HG03342 (cell line): ENCODE measurements at regions not wholly inside any gene's neighbourhood (a gene's known extent, or its start where the extent isn't known, plus 50 kb on each side); places are given as distances from the start of the nearest gene placed in this dataset.
"Not testable (repeated sequence)": the region's sequence is repeated elsewhere in the genome, so short reads cannot be mapped to it uniquely, and the experiment has no call there.

Source experiments
- ATAC-seq: cut with Tn5 transposase; IDR thresholded peaks from one replicate; pipeline ENCODE4 v1.9.1; 2021; ENCODE audit warnings: mild to moderate bottlenecking, moderate library complexity; ENCODE audit not compliant: unreplicated experiment

DNA sequence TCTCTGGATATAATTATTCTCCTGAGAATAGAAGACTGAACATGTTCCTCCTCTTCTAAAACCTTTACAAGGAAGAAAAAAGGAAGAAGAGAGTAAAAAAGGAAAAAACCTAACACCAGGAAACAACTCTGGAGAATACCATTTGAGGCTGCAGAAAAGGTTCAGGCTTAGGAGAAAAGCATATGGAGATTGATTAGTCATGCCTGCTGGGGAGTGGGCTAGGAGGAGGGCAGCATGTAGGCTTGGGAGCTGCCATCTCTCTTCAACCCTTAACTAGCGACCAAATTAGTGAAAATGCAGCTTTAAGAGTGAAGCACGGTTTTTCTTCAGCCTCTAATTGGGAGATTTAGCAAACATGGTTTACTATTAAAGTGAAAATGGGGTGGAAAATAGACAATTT is 273.0 kb upstream of the CRY1 start:
- ATAC-seq, result no peak

DNA sequence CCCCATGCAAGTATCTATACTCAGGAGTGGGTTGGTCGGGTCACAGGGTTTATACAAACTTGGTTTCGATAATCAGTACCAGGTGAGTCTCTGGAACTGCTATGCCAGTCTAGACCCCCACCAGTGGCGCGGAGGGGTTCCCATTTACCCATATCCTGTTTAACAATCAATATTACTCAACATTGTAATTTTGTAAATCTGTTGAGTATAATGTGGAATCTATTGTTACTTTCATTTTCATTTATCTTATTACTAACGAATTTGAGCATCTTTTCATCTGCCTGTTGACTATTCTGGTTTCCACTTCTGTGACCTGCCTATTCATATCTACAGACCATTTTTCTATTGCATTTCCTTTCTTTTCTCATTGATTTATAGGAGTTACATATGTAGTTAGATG is 275.2 kb upstream of the CRY1 start:
- ATAC-seq, result no peak

DNA sequence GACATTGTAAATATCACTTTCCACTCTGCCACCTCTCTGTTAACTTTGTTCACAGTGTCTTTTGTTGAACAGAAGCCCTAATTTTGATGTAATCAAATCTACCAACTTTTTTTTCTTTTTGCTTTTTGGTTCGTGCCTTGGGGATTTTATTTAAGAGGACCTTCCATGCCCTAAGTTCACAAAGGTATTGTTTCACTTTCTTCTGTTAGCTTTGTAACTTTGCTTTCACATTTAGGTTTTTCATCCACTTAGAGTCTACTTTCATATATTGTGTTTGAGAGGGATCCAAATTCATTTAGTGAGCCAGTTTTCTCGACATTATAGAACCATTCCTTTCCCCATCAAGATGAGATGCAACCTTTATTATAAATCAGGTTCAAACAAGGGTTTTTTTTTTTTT is 275.7 kb upstream of the CRY1 start:
- no peak for ATAC-seq

DNA sequence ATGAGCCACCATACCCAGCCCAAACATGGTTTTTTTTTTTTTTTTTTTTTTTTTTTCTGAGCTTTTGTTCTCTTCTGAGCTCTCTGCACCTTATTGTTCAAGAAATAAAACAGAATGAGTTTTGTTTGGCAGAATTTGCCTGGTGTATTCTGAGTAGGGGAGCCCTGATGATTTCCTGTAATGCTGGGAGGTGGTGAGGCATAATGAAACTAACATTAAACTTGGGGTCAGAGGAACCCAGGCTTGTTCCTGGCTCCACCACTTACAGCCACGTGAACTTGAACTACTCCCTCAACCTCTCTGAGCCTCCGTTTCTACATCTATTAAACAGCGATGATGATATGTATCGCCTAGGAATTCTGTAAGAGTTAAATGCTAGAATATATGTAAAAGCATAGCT is 276.3 kb upstream of the CRY1 start:
- no peak for ATAC-seq

DNA sequence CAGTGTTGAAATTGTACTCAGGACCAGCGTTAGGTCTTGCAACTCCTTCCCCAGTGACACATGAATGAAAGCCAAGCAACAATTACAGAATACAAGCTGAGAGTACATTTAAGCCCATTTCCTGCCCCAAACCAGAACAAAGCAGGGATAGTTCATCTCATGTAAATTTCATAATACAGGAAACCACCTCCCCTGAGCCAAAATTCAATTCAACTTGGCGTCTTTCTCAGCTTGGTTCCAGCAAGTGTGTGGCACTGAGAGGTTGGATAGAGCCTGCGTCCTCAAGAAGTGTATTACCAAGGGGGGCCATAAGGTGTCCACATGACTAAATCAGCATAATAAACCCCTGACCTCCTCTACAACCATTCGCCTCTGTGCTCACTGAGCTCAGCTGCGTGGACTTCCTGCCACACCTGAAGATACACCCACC is 278.9 kb upstream of the CRY1 start:
- ATAC-seq, result no peak

DNA sequence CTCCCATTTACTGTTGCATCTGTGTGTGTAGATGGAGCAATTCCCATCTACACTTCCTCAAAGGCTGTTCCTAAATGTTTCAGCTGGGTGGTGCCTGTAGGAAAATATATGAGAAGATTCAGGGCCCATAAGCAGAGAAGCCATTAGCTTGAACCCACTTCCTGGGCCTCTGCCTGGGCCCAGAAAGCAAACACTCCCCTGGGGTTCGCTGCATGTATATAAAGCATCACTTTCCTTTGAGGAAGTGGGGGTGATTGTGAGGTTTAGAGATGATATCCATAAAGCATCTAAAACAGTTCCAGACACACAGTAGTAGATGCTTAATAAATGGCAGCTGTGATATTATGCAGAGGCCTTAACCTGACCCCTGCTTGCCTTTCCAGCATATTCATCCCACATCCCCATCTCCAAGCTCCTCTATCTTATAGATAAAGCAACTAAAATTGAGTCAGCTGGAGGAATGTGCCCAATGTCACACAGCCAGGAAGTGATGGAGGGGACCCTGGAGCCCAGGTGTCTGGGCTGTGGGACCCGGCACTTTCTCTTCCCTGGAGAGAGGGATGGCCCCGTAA is 280.0 kb upstream of the CRY1 start:
- ATAC-seq, result no peak

DNA sequence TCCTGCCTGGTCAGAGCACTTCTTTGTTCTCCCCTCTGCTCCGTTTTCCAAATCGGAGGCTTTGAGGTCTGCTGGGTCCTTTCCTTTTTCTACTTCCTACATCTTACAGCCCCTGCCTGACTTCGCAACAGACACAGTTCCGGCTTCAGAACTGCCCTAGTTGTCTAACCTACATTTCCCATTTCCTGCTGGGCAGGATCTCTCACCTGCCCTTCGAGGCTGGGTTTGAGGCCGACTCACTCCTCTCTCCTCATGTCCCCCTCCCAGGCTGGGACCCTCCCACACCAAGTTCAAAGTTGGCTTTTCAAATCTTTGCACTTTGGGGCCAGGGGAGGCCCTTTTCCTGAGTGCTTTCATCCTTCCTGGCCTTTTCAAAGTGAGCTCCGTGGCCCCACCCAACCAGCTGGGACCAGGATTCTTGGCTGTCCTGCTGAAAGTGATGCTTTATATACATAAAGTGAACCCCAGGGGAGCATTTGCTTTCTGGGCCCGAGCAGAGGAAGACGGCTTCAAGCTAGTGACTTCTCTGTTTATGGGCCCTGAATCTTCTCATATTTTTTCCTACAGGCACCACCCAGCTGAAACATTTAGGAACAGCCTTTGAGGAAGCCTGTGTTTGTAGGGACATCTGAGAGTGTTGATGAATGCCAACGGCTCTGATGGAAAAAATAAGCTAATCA is 281.0 kb upstream of the CRY1 start:
- no peak for ATAC-seq

DNA sequence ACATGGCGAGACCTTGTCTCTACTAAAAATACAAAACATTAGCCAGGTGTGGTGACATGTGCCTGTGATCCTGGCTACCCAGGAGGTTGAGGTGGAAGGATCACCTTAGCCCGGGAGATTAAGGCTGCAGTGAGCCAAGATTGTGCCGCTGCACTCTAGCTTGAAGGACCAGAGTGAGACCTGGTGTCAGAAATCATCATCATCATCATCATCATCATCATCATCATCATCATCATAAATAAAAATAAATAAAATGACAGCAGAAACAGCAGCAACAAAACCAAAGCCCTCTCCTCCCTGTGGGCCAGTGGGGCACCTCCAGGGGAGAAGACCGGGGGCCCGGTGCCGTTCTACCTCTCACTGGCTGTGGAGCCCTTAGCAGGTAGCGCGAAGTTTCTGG is 281.9 kb upstream of the CRY1 start:
- ATAC-seq, result no peak

DNA sequence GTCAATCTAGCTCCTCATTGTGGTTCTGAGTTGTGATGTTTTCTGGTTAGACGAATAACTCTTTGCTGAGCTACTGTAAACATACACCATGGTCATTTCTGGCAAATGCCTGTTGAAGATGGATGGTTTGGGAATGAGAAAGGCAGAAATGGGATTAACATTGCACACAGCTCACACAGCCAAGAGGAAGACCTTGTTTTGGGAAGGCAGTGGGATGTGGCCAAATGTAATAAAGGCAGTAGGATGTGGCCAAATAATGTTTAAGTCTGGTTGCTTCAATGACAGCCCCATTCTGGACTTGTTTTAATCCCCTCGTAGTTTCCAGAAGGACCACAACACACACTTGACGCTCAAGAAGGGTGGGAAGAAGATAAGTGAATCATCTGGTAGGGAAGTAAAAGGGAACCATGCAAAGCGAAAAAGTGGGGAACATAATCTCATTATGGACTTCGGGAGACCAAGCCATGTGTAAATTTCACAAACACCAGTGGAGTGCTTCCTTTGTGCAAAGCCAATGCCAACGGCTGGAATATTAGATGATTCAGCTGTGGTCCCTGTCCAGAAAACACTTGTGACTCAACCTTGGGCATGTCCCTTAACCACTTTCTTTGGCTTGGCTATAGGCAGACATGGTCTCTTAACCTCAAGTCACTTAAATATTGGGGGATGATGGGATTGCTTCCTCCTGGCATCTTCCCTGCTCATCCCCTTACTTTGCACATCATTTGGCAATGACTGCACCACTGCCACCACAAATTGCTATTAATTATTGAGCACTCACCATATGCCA is 284.4 kb upstream of the CRY1 start:
- no peak for ATAC-seq

DNA sequence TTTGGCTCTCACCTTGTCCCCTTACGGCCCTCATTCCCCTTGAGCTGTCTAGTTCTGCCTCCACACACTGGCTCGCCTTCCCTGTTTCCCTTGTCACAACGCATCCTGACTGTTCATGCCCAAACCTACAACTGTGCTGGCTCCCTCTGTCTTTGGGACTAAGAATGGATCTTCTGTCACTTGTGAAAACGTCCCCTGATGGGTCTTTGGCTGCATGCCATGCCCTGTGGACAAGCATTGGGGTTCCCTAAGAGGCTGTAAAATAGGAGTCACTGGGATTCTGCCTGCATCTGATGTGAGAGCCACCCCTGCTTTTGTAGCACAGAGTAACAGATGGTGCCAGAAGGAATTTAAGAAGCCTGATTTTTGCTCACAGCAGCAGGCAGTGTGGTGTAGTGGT is 285.3 kb upstream of the CRY1 start:
- no peak for ATAC-seq

DNA sequence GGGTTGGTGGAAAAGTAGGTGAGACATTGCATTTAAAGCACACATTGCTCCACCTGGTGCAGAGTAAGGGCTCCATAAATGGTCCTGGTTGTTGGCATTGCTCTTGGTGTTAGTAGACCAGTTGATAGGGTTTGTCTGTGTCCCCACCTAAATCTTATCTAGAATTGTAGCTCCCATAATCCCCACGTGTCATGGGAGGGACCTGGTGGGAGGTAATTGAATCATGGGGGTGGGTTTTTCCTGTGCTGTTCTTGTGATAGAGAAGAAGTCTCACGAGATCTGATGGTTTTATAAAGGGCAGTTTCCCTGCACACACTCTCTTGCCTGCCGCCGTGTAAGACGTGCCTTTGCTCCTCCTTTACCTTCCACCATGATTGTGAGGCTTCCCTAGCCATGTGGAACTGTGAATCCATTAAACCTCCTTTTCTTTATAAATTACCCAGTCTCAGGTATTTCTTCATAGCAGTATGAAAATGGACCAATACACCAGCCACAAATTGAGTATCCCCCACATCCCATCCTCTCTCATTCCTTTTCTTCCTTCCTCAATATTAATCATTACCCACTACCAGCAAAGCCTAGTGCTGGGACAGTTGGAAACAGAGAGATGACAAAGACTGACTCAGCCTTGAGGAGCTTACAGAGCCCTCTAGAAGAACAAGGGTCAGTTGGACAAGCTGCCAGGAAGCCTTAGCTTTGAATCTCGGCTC is 285.9 kb upstream of the CRY1 start:
- not testable (repeated sequence) for ATAC-seq

DNA sequence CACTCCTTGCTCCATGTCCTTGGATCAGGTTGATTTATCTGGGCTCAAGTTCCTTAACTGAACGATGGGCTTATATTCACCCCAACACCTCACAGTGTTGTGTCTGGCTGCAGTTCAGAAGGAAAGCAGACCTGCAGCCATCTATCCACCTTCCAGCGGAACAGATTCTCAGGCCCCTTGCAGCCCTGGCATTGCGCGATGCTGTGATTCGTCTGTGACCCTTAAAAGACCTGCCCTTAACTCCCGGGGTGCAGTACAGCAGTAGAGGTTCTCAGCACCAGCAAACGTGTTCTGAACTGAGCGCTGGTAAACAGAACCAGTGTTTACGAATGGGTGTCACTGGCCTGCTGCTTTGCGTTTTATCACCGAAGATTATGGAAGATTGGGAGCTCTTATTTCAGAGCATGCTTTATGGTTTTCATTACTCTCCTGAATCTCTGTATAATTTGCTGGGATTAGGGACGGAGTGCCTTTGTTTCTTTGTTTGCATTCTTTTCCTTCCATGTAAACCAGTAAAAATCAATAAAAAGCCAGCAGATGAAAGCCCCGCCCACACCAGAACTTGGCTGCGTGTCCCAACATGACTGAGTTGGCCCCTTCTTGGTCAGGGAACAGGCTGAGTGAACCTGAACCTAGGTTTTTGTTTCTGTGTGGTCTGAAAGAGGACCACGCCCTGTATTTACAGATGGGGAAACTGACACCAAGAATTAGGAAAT is 286.7 kb upstream of the CRY1 start:
- ATAC-seq, result no peak

DNA sequence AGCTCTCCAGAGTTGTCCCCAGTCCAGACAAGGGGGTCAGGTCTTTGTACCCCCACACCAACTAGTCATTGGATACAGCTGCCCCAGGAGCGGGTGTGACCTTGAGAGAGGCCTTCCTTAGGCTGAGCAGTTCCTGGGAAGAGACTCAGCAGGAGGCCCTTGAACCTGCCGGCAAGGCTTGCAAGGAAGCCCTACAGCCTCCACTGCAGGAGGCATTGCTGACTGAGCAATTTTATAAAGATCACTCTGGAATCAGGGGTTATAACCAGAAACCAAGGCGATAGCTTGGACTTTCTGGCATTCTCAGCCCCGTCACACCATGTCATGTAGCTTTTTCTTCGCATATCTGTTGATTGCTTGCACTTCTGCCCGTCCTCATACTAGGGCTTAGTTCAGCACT is 291.3 kb upstream of the CRY1 start:
- no peak for ATAC-seq

DNA sequence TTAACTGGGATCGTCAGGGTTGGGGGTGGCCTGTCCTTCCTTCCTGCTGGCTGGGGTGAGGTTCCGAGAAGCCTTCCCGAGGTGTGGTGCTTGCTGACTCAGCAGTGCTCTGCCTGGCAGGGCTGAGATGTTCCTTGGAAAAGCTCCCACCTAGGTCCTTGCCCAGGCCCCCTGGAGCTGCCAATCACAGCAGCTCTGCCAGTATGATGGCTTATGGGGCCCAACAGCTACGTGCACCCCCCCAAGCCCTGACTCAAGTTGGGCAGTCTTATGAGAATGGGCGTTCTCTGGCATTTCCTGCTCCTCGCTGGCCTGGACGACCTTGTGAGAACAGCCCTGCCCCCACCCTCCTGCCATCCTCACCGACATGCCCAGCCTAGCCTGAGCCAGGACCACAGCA is 292.2 kb upstream of the CRY1 start:
- ATAC-seq, result no peak

DNA sequence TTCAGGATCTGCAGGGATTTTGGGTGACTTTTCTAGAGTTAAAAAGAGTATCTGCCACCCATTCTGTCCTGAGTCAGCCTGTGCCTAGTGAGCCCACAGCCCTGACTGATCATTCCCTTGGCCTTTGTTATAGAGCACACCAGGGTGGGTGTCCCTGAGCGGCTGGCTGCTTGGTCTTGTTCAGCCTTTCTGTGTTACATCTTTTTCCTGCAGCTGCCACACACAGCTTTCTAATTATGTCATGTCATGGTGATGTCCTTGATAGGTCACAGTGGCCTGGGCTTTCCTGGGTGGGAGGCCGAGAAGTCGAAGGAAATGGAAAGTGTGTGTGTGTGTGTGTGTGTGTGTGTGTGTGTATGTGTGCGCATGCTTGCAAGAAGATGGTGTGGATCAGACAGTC is 293.2 kb upstream of the CRY1 start:
- ATAC-seq, result no peak

DNA sequence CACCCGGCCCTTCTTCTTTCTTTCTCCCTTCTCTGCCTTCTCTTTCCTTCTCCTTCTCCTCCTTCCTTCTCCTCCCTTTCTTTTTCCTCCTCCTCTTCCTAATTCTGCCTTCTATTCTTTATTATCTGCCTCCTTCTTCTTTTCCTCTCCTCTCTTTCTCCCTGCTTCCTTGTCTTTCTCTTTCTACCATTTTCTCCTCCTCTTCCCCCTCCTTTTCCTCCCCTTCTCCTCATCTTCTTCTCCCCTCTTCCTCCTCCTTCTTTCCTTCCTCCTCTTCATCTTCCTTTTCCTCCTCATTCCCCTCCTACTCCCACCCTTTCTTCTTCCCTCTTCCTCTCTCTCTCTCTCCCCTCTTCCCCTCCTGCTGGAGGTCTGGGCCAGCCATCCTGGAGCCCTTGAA is 294.9 kb upstream of the CRY1 start:
- no peak for ATAC-seq

DNA sequence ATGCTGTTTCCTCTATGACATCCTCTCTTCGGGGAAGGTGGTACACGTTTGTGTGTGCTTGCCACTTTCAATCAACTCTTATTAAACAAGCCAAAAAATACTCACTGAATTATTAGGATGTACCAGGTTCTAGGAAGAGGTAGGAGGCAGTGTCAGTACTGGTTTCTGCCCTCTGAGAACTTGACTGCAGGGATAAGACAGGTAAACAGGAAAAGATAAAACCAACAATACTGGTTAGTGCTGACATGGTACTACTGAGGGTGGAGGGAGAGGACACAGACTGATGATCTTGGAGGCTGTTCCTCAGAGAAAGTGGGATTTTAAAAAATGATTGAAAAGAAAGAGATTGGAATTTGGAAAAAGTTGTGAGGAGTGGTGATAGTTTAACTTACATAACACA is 295.2 kb upstream of the PWP1 start:
- no peak for ATAC-seq

DNA sequence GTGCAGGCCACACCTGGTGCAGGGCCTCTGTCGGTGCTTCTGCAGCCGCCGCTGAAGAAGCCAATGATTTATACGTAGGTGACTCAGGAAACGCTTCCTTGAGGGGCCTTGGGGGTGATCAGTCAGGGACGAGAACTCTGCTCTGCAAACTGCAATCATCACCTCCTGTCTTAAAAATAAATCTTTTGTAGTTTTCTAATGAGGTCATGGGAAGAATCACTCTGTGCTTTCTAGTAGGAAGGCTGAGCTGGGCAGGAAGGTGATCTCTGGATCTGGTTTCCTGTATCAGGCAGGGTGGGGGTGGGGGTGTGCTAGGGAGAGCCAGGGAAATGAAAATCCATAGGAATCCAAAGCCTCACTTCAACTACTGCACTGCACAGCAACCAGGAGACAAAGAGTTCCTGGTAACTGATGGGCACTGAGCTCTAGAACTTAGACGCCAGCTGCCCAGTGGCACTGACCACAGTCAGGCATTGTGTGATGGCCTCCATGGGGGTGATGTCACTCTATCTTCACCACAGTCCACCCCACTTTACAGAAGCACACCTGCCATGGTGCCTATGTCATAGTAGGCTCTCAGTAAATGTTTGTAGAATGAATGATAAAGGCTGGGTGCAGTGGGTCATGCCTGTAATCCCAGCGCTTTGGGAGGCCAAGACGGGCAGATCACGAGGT is 292.4 kb upstream of the PWP1 start:
- ATAC-seq, result no peak

DNA sequence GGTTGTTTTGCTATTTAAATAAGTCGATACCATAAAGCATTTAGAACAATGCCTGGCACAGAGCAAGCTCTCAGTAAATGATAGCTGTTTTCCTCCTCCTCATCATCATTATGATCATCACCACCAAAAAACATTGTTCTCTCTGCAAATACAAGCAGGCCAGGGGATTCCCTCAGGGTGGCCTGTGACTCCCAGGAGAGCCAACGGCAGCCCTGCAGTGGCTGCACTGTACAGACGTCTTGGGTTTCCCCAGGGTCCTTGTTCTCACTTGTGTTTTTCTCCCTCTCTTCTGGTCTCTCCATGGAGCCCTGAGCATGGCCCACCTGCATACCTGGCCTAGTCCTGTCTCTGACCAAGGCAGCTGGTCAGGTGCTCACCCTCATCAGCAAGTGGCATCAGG is 290.9 kb upstream of the PWP1 start:
- no peak for ATAC-seq

DNA sequence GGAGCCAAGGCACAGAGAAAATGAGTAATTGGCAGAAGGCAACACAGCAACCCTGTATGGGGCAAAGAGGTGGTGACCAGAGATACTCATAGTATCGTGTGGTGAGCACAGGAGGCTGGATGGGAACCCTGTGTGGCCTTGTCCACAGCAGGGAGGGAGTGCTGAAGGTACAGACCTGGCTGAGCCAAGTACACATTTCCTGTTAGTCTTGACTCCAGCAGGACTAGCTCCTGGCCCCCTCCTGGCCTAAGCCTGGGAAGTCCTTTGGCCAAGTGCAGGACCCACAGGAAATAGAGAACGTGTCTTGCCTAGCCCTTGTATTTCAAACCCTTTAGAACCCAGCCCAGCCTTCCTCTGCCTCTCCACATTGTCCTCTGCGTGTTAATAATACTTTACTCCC is 289.8 kb upstream of the PWP1 start:
- ATAC-seq, result no peak

DNA sequence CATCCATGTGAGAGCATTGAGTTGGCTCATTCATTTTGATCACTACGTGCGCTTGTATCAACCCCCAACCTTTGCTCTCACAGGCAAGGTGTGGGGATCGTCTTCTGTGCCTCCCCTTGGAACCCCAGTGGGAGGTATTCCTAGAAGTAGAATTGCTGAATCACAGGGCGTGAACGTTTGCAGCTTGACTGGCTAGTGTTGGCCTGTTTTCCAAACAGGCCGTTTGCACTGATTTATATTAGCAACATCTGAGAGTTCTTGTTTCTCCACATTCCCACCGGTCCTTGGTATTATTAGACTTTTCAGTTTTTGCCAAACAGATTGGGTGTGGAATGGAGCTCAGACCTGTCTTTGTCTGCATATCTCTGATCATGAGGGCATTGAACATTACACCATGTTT is 288.6 kb upstream of the PWP1 start:
- no peak for ATAC-seq
